Ovary (tissue), 3 donors: ENCODE measurements at regions not wholly inside any gene's neighbourhood (a gene's known extent, or its start where the extent isn't known, plus 50 kb on each side); places are given as distances from the start of the nearest gene placed in this dataset.

Experiments used
- EP300 ChIP-seq: sonication (generic); formaldehyde crosslinking; IDR thresholded peaks from one replicate; pipeline ENCODE4 v1.6.1; 2017; ENCODE audit warnings: antibody characterized with exemption
- TF ChIP-seq, protein P1 (sequence below), 3 donors: fragments of 450-650 bp in 2 of 3; fragments of 200-600 bp in 1 of 3; IDR thresholded peaks; one replicate each; pipeline versions ENCODE4 v1.5.1 to v1.8.0; 2016 to 2022; ENCODE audit warnings: antibody characterized with exemption in 3 of 3, mild to moderate bottlenecking in 1 of 3
- donor health status: DM: no; HTN: no; CAD: no.

DNA sequence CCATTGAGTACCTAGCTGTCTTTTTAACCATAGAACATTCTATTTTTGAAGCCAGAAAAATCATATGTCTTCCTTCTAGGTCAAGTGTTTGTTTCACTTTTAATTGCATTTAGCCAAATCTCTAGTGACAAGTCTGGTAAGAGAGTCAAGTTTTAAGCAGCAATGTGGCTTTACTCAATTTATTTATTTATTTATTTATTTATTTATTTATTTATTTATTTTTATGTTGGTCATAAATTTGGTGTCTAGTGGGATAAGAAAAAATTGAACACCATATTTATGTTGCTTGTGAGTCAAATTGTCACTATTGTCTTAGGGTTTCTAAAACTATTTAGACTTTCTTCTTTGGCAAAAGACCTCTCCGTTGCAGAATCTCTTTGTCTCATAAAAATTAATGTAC lies 174.5 kb upstream of the BCHE start:
- no peak for TF ChIP-seq EP300
- TF ChIP-seq, protein P1, sequence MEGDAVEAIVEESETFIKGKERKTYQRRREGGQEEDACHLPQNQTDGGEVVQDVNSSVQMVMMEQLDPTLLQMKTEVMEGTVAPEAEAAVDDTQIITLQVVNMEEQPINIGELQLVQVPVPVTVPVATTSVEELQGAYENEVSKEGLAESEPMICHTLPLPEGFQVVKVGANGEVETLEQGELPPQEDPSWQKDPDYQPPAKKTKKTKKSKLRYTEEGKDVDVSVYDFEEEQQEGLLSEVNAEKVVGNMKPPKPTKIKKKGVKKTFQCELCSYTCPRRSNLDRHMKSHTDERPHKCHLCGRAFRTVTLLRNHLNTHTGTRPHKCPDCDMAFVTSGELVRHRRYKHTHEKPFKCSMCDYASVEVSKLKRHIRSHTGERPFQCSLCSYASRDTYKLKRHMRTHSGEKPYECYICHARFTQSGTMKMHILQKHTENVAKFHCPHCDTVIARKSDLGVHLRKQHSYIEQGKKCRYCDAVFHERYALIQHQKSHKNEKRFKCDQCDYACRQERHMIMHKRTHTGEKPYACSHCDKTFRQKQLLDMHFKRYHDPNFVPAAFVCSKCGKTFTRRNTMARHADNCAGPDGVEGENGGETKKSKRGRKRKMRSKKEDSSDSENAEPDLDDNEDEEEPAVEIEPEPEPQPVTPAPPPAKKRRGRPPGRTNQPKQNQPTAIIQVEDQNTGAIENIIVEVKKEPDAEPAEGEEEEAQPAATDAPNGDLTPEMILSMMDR (IDR thresholded peaks at IDR 0.05) = no peak
